GM18861 (cell line): ENCODE measurements at regions not wholly inside any gene's neighbourhood (a gene's known extent, or its start where the extent isn't known, plus 50 kb on each side); places are given as distances from the start of the nearest gene placed in this dataset.

Experiments
- ATAC-seq: cut with Tn5 transposase; IDR thresholded peaks from one replicate; pipeline ENCODE4 v1.9.1; 2021; ENCODE audit not compliant: unreplicated experiment

DNA sequence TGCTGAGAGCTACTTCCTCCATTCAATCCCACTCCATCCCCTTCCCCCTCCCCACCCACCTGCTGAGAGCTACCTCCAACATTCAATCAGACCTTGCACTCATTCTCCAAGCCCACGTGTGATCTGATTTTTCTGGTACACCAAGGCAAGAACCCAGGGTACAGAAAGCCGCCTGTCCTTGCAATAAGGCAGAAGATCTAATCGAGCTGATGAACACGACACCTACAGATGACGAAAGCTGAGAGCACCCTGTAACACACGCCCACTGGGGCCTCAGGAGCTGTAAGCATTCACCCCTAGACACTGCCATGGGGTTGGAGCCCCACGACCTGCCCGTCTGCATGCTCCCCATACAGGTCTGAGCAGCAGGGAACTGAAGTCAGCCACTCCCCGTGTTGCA lies 58.3 kb downstream of the TRIML1 start:
- no peak for ATAC-seq

- no peak for ATAC-seq
These were observed 59.9 kb downstream of the TRIML1 start for GRCh38 chr4:188198982-188199792.

DNA sequence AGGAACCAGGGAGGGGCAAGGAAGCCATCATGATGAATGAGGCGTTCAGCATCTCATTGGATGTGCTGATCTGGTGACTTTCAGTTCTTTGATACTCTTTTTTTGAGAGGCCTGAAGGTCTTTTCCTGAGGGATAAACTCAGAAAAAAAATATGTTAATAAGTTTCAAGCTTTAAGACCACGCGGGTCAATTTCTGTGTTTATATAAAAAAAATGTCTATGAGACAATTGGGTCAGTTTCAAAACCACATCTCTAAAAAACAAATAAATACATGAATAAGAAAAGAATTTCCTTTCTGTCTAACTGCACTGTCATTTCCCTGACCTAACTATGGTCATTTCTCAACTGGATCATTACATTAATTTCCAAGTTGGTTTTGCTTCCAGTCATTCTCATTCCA lies 62.6 kb downstream of the TRIML1 start:
- no peak for ATAC-seq

DNA sequence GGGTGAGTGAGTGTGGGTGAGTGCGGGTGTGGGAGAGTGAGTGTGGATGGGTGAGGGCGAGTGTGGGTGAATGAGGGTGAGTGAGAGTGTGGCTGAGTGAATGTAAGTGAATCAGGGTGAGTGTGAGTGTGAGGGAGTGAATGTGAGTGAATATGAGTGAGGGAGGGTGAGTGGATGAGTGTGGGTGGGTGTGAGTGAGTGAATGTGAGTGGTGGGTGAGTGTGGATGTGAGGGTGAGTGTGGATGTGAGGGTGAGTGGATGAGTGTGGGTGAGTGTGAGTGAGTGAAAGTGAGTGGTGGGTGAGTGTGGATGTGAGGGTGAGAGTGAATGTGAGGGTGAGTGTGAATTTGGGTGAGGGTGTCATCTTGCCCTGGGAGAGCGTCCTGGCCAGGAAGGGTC lies 67.5 kb downstream of the TRIML1 start:
- ATAC-seq: no peak

DNA sequence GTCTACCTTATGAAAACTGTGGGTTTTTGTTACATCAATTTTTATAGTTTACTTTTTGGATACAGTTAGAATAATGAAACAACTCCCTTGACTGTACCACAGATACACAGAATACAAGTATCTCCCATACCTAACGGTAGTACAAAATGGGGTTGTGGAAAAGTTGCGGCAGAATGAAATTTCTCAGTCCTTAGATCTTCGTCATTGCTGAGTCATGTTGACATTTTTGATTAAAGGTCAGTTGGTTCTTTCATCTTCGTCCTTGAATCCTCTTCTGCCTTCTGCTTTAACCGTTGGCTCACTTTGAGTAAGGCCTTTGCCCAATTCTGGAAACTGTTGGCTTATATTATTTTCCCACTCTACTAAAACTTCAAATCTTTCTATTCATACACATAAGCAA lies 75.6 kb downstream of the TRIML1 start:
- no peak for ATAC-seq

DNA sequence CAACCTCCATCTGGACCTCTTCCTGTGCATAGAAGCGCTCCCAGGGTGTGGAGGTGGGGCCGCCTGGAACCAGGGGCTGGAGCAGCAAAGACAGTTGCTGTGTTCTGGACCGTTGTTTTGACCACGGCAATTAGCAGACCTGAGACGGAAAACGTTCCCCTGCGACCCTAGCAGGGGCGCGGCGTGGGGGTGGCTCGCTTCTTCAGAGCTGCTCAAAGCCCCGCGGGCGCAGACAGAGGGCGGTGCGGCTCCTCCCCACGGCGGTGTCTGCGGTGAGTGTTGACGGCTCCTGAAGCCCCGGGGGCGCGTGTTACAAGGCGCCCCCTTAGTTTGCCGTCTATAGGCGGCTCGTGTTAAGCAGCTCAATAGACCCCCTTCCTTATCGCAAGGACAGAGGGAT lies 79.2 kb downstream of the TRIML1 start:
- no peak for ATAC-seq

- no peak for ATAC-seq
These were observed 80.8 kb downstream of the TRIML1 start for GRCh38 chr4:188220006-188220405.

- no peak for ATAC-seq
These were observed 81.8 kb downstream of the TRIML1 start for GRCh38 chr4:188221090-188221489.

DNA sequence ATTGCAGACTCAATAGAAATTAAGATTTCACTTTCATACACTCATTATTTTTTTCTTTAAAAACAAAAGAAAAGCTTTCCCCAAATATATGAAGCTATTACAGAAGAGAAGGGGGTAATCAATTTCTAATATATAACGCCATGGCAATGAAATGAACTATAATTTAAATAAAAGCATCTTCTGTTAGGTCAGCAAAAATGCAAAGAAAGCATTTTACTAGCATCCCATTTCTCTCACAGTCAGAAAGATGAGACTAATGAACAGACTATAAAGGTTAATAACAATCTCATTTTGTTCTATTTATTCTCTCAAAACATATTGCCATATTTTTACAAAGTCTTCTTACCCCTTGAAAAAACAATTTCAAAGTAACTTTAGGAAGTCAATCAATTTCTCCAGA lies 89.0 kb downstream of the TRIML1 start:
- no peak for ATAC-seq

DNA sequence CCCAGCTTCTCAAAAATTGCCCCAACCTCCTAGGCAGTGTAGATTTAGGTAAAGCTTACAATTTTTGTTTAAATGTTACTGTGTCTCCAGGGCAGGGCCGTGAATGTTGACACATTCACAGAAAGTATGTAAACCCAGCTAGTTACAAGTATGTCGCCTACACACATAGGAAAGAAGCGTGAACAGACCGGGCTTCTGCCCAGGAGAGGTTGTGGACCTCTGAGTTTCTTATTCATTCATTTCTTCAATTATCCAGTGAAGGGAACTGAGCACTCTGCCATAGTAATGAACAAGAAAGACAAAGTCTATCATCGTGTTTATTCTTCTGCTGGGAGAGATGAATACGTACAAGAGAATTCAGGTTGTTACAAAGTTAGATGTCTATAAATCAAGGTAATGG lies 93.2 kb downstream of the TRIML1 start:
- no peak for ATAC-seq

DNA sequence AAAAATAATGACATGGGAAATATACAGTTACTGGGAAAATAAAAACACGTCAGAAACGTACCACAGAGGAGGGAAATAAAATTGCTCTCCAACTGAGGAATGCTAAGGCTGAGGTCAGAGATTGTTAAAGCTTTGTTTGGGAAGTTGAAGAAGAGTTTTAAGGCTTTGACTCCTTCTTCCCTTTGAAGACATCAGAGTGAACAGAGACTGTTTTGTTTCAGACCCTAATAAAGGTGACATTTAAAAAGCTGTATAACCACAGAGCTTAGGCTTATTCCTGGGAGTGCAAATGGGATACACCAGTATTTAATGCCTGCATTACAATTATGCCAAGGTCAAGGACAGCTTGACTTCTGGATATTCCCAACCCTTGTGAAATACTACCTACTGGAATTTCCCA lies 102.8 kb downstream of the TRIML1 start:
- no peak for ATAC-seq

DNA sequence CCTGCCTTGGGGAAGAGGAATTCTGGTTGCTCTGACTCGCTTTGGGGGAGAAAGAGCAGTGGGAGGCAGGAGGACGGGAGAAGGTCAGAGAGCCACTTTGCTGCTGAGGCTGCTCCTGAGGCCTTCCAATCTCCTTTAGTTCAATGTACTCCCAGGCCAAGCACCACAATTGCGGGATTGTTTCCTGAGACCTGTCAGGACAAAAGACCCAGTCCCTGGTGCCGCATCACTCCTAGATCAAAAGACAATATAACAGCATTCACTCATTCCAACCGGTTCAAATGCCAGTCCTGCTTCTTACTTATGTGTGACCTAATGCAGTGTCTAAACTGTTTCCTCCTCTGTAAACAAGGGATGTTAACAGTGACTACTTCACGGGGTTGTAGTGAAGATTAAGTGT lies 106.4 kb downstream of the TRIML1 start:
- ATAC-seq: no peak

DNA sequence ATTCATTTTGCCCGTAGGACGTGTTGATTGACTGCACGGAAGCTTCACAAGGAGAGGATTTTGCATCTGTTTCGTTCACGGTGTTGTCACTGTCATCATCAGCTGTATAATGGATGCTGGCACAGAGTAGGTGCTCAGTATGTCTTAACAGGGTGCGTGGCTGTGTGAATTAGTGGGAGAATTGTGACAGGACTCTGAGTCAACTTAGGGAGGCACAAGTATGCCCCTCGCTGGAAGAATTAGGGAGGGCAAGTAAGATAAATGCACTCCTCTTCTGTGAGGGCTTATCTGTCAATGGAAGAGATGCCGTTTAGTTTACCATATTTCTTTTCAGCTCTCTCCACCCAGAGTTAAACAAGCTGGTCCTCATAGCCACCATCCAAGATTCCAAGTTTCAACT lies 107.2 kb downstream of the TRIML1 start:
- ATAC-seq: no peak

DNA sequence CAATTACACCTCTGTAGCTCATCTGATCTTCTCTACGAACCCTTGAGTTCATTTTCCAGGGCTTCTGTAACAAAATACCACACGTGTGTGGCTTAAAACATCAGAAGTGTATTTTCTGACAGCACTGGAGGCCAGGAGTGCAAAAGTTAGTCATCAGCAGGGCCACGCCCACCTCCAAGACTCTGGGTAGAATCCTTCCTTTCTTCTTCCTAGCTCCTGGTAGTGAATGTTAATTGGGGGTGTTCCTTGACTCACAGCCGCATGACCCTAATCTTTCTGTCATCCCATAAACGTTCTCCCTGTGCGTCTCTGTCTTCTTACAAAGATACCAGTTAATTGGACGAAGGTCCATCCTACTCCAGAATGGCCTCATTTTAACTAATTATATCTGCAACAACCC lies 115.0 kb downstream of the TRIML1 start:
- ATAC-seq: no peak

DNA sequence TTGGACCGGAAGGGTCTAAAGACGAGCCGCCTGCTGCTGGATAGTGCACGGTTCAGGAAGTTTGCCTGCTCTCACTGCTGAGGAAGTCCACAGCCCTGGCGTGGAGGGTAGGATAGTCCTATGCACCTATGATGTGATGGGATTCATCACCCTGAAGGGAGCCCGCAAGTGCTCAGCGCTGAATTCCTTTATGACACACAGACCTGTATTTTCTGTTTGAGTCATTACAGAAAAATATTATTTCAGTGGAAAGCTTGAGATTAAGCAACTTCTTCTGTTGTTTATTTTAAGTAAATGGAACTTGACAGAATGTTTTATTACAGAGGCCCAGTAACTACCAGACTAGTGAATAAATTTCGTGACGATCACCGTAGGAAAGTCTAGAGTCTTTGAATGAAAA lies 123.2 kb downstream of the TRIML1 start:
- no peak for ATAC-seq

GRCh38 chr4:188263321-188263720 lies 124.1 kb downstream of the TRIML1 start:
- ATAC-seq: no peak

DNA sequence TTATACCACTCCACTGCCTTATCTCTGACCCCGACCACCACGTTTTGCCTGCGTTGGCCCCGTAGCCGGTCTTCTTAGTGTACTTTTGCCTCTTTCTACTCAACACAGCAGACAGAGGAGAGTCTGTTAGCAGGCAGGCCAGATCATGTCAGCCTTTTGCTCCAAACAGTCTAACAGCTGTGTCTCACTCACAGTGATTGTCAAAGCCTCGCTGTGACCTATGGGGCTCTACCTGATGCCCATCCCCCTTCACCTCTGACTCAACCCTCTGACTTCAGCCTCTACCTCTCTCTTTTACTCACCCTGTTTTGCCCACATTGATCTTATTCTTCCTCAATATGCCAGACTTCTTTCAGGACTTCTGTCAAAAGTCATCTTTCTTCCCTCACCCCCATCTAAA lies 127.1 kb downstream of the TRIML1 start:
- no peak for ATAC-seq

- ATAC-seq: no peak
These were observed 129.1 kb downstream of the TRIML1 start for GRCh38 chr4:188268131-188268908.

GRCh38 chr4:188270273-188271069 lies 131.2 kb downstream of the TRIML1 start:
- no peak for ATAC-seq

- ATAC-seq: no peak
These were observed 136.4 kb downstream of the TRIML1 start for GRCh38 chr4:188275686-188276085.

GRCh38 chr4:188279184-188279583 lies 139.9 kb downstream of the TRIML1 start:
- no peak for ATAC-seq
